ENCODE measurements at regions not wholly inside any gene's neighbourhood (a gene's known extent, or its start where the extent isn't known, plus 50 kb on each side); places are given as distances from the start of the nearest gene placed in this dataset.

DNA sequence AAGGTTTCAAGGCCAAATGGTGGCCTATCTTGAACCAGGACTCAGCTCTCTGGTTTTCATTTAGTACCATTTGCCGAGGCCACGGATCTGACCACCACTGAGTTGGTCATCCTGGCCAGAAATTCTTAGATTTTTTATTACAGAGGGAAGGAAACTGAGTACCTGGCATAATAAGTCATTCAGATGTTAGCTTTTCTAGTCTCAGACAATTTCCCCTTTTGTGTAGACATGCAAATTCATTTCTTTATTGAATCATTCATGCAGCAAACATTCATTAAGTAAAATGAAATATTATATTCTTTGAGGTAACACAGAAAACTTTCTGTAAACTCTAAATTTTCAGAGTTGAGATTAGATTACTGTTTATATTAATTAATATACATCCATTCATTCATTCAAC lies 223.7 kb downstream of the PDCD6IP start:
- H3K27me3 ChIP-seq = no peaks in the 10 kb centered on the region
- no peak for TF ChIP-seq POLR2A (IDR thresholded peaks at IDR 0.05)
- TF ChIP-seq, protein P1, sequence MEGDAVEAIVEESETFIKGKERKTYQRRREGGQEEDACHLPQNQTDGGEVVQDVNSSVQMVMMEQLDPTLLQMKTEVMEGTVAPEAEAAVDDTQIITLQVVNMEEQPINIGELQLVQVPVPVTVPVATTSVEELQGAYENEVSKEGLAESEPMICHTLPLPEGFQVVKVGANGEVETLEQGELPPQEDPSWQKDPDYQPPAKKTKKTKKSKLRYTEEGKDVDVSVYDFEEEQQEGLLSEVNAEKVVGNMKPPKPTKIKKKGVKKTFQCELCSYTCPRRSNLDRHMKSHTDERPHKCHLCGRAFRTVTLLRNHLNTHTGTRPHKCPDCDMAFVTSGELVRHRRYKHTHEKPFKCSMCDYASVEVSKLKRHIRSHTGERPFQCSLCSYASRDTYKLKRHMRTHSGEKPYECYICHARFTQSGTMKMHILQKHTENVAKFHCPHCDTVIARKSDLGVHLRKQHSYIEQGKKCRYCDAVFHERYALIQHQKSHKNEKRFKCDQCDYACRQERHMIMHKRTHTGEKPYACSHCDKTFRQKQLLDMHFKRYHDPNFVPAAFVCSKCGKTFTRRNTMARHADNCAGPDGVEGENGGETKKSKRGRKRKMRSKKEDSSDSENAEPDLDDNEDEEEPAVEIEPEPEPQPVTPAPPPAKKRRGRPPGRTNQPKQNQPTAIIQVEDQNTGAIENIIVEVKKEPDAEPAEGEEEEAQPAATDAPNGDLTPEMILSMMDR (IDR thresholded peaks at IDR 0.05) = no peak
- 93 to 100% methylated on average over 2 of the region's 2 CpGs for WGBS, 2 donors
- no peaks in the 10 kb centered on the region for H3K4me1 ChIP-seq
- H3K27ac ChIP-seq = no peak overlapping the region
- DNase-seq = no peak
- H3K4me3 ChIP-seq = no peak overlapping the region
- H3K36me3 ChIP-seq = no peaks in the 10 kb centered on the region
- intact Hi-C loops (cut with DNase I) = no loop called here
- no peaks in the 10 kb centered on the region for H3K9me3 ChIP-seq

DNA sequence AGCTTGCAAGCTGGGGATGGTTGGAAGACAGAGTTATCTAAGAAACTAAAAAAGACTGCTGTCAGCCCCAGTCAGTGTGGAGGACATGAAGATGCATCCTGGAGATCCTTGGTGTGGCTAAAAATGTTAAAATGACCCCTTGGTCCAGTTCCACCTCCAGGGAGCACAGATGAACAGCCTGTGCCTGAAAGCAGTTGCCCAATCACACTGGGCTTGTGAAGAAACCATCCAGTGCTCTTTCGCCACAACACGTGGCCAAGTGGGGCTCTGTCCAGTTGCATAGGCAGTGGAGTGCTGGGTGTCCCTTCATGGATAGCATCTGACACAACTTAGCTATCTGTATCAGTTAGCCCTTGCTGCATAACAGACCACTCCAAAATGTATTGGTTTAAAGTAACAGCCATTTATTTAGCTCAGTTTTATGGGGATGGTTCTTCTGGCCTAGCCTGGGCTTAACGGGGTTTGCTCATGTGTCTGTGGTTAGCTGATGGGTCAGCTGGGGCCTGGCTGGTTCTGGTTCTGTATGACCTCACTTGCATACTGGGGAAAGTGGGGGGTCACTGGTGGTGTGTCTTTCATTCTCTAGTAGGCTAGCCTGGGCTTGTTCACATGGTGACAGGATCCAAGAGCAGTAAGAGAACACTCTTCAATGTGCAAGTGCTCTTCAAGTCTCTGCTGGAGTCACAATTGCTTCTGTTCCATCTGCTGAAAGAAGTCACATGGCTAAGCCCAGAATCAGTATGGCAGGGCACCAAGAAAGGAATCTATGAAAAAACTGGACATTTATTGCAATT lies 226.2 kb downstream of the PDCD6IP start:
- intact Hi-C loops (cut with DNase I) = no loop called here
- TF ChIP-seq, protein P1 (IDR thresholded peaks at IDR 0.05) = no peak
- TF ChIP-seq POLR2A (IDR thresholded peaks at IDR 0.05) = no peak
- Histone ChIP-seq H3K4me1 (no peaks in the 10 kb centered on the region), H3K4me3 (no peak overlapping the region), H3K36me3 (no peaks in the 10 kb centered on the region), H3K9me3 (no peaks in the 10 kb centered on the region), H3K27ac (no peak overlapping the region), H3K27me3 (no peaks in the 10 kb centered on the region)
- DNase-seq = no peak
- WGBS, 2 donors = 77 to 87% methylated on average over 3 of the region's 3 CpGs

DNA sequence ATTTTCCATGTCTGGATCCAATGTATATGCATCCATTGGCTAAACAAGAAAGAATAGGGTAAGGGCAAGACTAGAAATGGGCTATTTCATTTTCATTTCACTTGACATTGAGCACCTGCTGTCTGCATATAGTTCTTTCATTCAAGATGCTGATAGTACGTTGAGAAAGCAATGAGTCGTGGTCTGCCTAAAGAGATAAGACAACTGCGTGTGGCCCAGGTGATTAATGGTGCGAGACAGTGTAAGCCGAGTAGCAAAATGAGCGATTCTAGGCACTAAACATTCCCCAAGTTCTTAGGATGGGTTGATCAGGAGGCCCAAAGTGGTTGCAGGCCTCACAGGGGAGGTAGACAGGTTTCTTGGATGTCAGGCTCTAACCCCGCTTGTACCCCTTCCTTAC lies 235.4 kb downstream of the PDCD6IP start:
- Histone ChIP-seq H3K27ac (no peak overlapping the region), H3K27me3 (no peaks in the 10 kb centered on the region), H3K4me1 (no peaks in the 10 kb centered on the region), H3K36me3 (no peaks in the 10 kb centered on the region), H3K4me3 (no peak overlapping the region), H3K9me3 (no peaks in the 10 kb centered on the region)
- WGBS, 2 donors = 66 to 78% methylated on average over 7 of the region's 7 CpGs
- intact Hi-C loops (cut with DNase I) = no loop called here
- no peak for TF ChIP-seq POLR2A (IDR thresholded peaks at IDR 0.05)
- TF ChIP-seq, protein P1 (IDR thresholded peaks at IDR 0.05) = no peak
- DNase-seq = no peak

DNA sequence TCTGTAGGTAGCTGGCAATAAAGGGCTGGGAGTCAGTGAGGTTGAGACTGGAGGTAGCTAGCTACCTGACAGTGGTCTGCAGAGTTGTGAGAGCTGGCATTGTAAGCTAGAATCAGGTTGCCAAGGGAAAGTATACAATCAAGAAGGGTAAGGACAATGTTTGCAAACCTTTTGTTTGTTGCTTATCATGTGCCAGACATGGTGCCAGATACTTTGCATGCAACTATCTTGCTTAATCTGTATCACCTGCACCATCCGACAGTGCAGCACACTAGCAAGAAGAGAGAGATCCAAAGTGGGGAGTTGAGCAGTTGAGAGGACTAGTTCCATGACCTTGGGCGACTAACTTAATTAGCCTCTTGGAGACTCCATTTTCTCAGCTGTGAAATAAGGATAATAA lies 236.4 kb downstream of the PDCD6IP start:
- H3K27ac ChIP-seq = no peak overlapping the region
- H3K4me3 ChIP-seq = no peak overlapping the region
- no peaks in the 10 kb centered on the region for H3K36me3 ChIP-seq
- H3K9me3 ChIP-seq = no peaks in the 10 kb centered on the region
- 78 to 97% methylated on average over 2 of the region's 2 CpGs for WGBS, 2 donors
- intact Hi-C loops (cut with DNase I) = no loop called here
- TF ChIP-seq, protein P1 (IDR thresholded peaks at IDR 0.05) = no peak
- no peak for TF ChIP-seq POLR2A (IDR thresholded peaks at IDR 0.05)
- no peaks in the 10 kb centered on the region for H3K27me3 ChIP-seq
- no peak for DNase-seq
- H3K4me1 ChIP-seq = no peaks in the 10 kb centered on the region

DNA sequence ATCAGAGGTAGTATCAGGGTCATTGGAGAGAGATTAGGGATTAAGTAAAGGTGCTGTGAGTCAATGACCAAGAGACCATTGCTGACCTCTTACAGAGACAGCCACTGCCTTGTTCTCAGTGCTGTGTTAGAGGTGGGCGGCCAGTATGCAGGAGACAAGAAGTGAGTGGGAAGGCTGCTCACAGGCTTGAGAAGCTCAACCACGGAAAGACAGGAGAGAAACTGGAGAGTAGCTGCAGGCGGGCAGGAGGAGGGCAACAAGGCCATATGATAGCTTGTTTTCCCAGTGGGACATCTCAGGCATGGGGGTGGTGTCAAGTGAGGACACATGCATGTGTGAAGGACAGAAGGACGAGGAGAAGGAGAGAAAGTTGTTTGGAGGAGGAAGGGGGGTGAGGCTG lies 237.3 kb downstream of the PDCD6IP start:
- Histone ChIP-seq H3K9me3 (no peaks in the 10 kb centered on the region), H3K27me3 (no peaks in the 10 kb centered on the region), H3K4me1 (no peaks in the 10 kb centered on the region), H3K4me3 (no peak overlapping the region), H3K27ac (no peak overlapping the region), H3K36me3 (no peaks in the 10 kb centered on the region)
- 63 to 64% methylated on average over 4 of the region's 4 CpGs for WGBS, 2 donors
- intact Hi-C loops (cut with DNase I) = no loop called here
- TF ChIP-seq POLR2A (IDR thresholded peaks at IDR 0.05) = no peak
- TF ChIP-seq, protein P1 (IDR thresholded peaks at IDR 0.05) = no peak
- DNase-seq = no peak

Data from esophagus squamous epithelium (tissue), 5 donors.